PFSK-1 (cell line): ENCODE measurements at regions not wholly inside any gene's neighbourhood (a gene's known extent, or its start where the extent isn't known, plus 50 kb on each side); places are given as distances from the start of the nearest gene placed in this dataset.

Experiments
- FOXP2 ChIP-seq: optimal IDR thresholded peaks from 2 replicates; pipeline ENCODE3; 2011; ENCODE audit warnings: borderline replicate concordance, control low read depth, inconsistent platforms; ENCODE audit not compliant: insufficient read depth; ENCODE audit errors: extremely low read length, extremely low read depth
- POLR2AphosphoS5 ChIP-seq: IDR thresholded peaks from 2 replicates; pipeline ENCODE4 v1.6.1; 2012; ENCODE audit warnings: low read depth, mild to moderate bottlenecking, control low read depth, low read length, moderate library complexity
- SIN3A ChIP-seq: IDR thresholded peaks from 2 replicates; pipeline ENCODE4 v1.6.1; 2012; ENCODE audit warnings: mild to moderate bottlenecking, low read length, moderate library complexity, borderline replicate concordance; ENCODE audit not compliant: insufficient read depth

- no peak for TF ChIP-seq POLR2AphosphoS5
- TF ChIP-seq SIN3A: no peak
- no peak for TF ChIP-seq FOXP2
Measured at GRCh38 chr22:48627966-48628365, 1199.7 kb downstream of the BRD1 start.
